ENCODE measurements at regions not wholly inside any gene's neighbourhood (a gene's known extent, or its start where the extent isn't known, plus 50 kb on each side); places are given as distances from the start of the nearest gene placed in this dataset.

GRCh38 chr10:36067748-36068147, 425.7 kb upstream of the FZD8 start:
- intact Hi-C loops (cut with micrococcal nuclease) = no loop called here

- intact Hi-C loops (cut with micrococcal nuclease) = no loop called here
These were observed 424.8 kb upstream of the FZD8 start for GRCh38 chr10:36066850-36067249.

GRCh38 chr10:36066102-36066501, 424.0 kb upstream of the FZD8 start:
- intact Hi-C loops (cut with micrococcal nuclease) = no loop called here

GRCh38 chr10:36063396-36063795, 421.3 kb upstream of the FZD8 start:
- intact Hi-C loops (cut with micrococcal nuclease) = no loop called here

GRCh38 chr10:36057731-36058130, 415.6 kb upstream of the FZD8 start:
- intact Hi-C loops (cut with micrococcal nuclease) = no loop called here

- intact Hi-C loops (cut with micrococcal nuclease) = no loop called here
These were observed 415.1 kb upstream of the FZD8 start for GRCh38 chr10:36057180-36057579.

GRCh38 chr10:36053775-36054174, 411.7 kb upstream of the FZD8 start:
- intact Hi-C loops (cut with micrococcal nuclease) = no loop called here

GRCh38 chr10:36053271-36053670, 411.2 kb upstream of the FZD8 start:
- intact Hi-C loops (cut with micrococcal nuclease) = no loop called here

- intact Hi-C loops (cut with micrococcal nuclease) = no loop called here
These were observed 409.4 kb upstream of the FZD8 start for GRCh38 chr10:36051500-36051991.

GRCh38 chr10:36050763-36051499, 408.8 kb upstream of the FZD8 start:
- intact Hi-C loops (cut with micrococcal nuclease) = no loop called here

- intact Hi-C loops (cut with micrococcal nuclease) = no loop called here
These were observed 406.7 kb upstream of the FZD8 start for GRCh38 chr10:36048780-36049179.

GRCh38 chr10:36048236-36048635, 406.1 kb upstream of the FZD8 start:
- intact Hi-C loops (cut with micrococcal nuclease) = no loop called here

- intact Hi-C loops (cut with micrococcal nuclease) = no loop called here
These were observed 400.0 kb upstream of the FZD8 start for GRCh38 chr10:36042135-36042534.

- intact Hi-C loops (cut with micrococcal nuclease) = no loop called here
These were observed 396.3 kb upstream of the FZD8 start for GRCh38 chr10:36038316-36038955.

- intact Hi-C loops (cut with micrococcal nuclease) = no loop called here
These were observed 394.0 kb upstream of the FZD8 start for GRCh38 chr10:36036137-36036536.

- intact Hi-C loops (cut with micrococcal nuclease) = no loop called here
These were observed 391.7 kb upstream of the FZD8 start for GRCh38 chr10:36033808-36034207.

GRCh38 chr10:36030516-36030915, 388.4 kb upstream of the FZD8 start:
- intact Hi-C loops (cut with micrococcal nuclease) = no loop called here

- intact Hi-C loops (cut with micrococcal nuclease) = no loop called here
These were observed 384.7 kb upstream of the FZD8 start for GRCh38 chr10:36026656-36027390.

GRCh38 chr10:36026081-36026480, 384.0 kb upstream of the FZD8 start:
- intact Hi-C loops (cut with micrococcal nuclease) = no loop called here

GRCh38 chr10:36023939-36024338, 381.8 kb upstream of the FZD8 start:
- intact Hi-C loops (cut with micrococcal nuclease) = no loop called here

- intact Hi-C loops (cut with micrococcal nuclease) = no loop called here
These were observed 379.0 kb upstream of the FZD8 start for GRCh38 chr10:36021096-36021495.

GRCh38 chr10:36019749-36020148, 377.7 kb upstream of the FZD8 start:
- intact Hi-C loops (cut with micrococcal nuclease) = no loop called here

Data from T-helper 2 cell treated with Interferon-gamma antibody and Interleukin-4, amounts not matched to agents 100 ng/mL and 5 ng/mL, for 36 hours (primary cell).